Activated CD8-positive, alpha-beta memory T cell treated with anti-CD3 and anti-CD28 coated beads for 4 hours (primary cell): ENCODE measurements at regions not wholly inside any gene's neighbourhood (a gene's known extent, or its start where the extent isn't known, plus 50 kb on each side); places are given as distances from the start of the nearest gene placed in this dataset.
"Not testable (repeated sequence)": the region's sequence is repeated elsewhere in the genome, so short reads cannot be mapped to it uniquely, and the experiment has no call there.

Source experiments
- DNase-seq, 2 donors: peaks; one replicate each; pipeline ENCODE4 v3.0.0-alpha.2; 2020; ENCODE audit warnings: low read depth in 2 of 2

GRCh38 chr2:125353542-125353941 is 1302.4 kb upstream of the GYPC start:
- DNase-seq = not testable (repeated sequence)

- no peak for DNase-seq
Measured at GRCh38 chr2:125364192-125364983, 1291.6 kb upstream of the GYPC start.

GRCh38 chr2:125364984-125365265 is 1291.0 kb upstream of the GYPC start:
- no peak for DNase-seq

GRCh38 chr2:125371867-125372266 is 1284.1 kb upstream of the GYPC start:
- DNase-seq = no peak

GRCh38 chr2:125373293-125373692 is 1282.7 kb upstream of the GYPC start:
- DNase-seq = no peak

GRCh38 chr2:125386074-125386473 is 1269.9 kb upstream of the GYPC start:
- no peak for DNase-seq

- no peak for DNase-seq
Measured at GRCh38 chr2:125397535-125398251, 1258.3 kb upstream of the GYPC start.

- no peak for DNase-seq
Measured at GRCh38 chr2:125398738-125399524, 1257.0 kb upstream of the GYPC start.

- no peak for DNase-seq
Measured at GRCh38 chr2:125405816-125406215, 1250.1 kb upstream of the GYPC start.

GRCh38 chr2:125408874-125409538 is 1247.0 kb upstream of the GYPC start:
- DNase-seq = no peak

GRCh38 chr2:125418483-125418882 is 1237.5 kb upstream of the GYPC start:
- DNase-seq = no peak

GRCh38 chr2:125422198-125422770 is 1233.7 kb upstream of the GYPC start:
- not testable (repeated sequence) for DNase-seq

GRCh38 chr2:125424266-125424785 is 1231.6 kb upstream of the GYPC start:
- no peak for DNase-seq

- no peak for DNase-seq
Measured at GRCh38 chr2:125427721-125428315, 1228.1 kb upstream of the GYPC start.

- DNase-seq = no peak
Measured at GRCh38 chr2:125444106-125444505, 1211.9 kb upstream of the GYPC start.

- DNase-seq = no peak
Measured at GRCh38 chr2:125445495-125445894, 1210.5 kb upstream of the GYPC start.

- no peak for DNase-seq
Measured at GRCh38 chr2:125450092-125450491, 1205.9 kb upstream of the GYPC start.

GRCh38 chr2:125455110-125455509 is 1200.8 kb upstream of the GYPC start:
- DNase-seq = no peak

GRCh38 chr2:125456693-125457363 is 1199.1 kb upstream of the GYPC start:
- no peak for DNase-seq

GRCh38 chr2:125471963-125472362 is 1184.0 kb upstream of the GYPC start:
- no peak for DNase-seq
